DMS 273 (cell line): ENCODE measurements at regions not wholly inside any gene's neighbourhood (a gene's known extent, or its start where the extent isn't known, plus 50 kb on each side); places are given as distances from the start of the nearest gene placed in this dataset.

Experiments used
- DNase-seq: peaks from one replicate; lab custom pipeline; 2025; ENCODE audit not compliant: unreplicated experiment; lab: John Stamatoyannopoulos, UW

DNA sequence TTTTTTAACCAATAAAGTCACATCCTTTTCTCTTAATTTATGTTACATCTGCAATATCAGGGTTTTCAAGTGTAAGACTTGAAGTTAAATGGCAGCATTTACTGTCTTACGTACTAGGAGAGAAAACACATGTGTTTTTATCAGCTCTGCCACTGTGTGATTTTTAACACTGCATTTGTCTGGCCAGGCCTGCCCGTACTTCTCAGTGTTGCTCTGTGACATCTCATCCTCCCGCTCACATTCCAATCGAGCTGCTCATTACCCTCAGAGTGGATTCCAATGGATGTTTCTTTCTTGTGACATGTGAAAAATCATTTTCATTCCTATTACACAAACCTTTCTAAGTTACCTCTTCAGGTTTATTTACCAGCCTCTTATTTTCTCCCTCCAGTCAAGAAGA is 420.3 kb downstream of the FAT4 start:
- DNase-seq, result no peak

GRCh38 chr4:125736057-125736456 is 421.3 kb downstream of the FAT4 start:
- DNase-seq, result peak; percentile 10

- DNase-seq, result no peak
These were observed 425.0 kb downstream of the FAT4 start for GRCh38 chr4:125739760-125740159.

DNA sequence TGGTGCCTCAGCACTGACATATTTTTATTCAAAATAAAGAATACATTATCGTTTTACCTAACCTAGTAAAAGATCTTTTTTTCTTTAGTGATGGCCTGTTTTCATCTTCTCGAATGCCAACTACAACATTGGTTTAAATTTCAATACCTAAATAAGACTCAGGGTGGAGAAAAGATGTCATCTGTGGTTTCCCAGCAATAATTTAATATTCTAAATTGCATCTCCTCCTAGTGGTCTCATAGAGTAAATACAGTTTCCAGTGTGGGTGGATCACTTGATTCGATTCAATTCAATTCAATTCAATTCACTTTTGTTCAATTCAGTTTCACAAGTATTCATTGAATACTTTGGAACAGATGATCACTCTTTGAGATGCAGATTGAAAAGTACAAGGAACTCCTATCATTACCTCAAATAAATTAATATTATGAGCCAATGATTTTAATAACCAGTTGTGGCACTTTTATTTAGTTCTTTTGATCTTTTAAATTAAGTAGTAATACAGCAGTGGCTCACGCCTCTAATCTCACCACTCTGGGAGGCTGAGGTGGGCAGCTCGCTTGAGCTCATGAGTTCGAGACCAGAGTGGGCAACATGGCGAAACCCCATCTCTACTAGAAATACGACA is 427.2 kb downstream of the FAT4 start:
- peak; percentile 35 for DNase-seq

DNA sequence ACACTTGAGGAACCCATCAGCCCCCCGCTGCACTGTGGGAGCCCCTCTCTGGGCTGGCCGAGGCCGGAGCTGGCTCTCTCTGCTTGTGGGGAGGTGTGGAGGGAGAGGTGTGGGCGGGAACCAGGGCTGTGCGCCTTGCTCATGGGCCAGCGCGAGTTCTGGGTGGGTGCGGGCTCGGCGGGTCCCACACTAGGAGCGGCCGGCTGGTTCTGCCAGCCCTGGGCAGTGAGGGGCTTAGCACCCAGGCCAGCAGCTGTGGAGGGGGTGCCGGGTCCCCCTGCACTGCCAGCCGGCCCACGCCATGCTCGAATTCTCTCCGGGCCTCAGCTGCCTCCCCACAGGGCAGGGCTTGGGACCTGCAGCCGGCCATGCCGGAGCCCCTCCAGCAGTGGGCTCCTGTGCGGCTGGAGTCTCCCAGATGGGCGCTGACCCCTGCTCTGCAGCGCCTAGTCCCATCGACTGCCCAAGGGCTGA is 430.2 kb downstream of the FAT4 start:
- no peak for DNase-seq

- DNase-seq, result no peak
These were observed 434.6 kb downstream of the FAT4 start for GRCh38 chr4:125749354-125749753.

- DNase-seq, result no peak
These were observed 435.6 kb downstream of the FAT4 start for GRCh38 chr4:125750399-125750798.

- DNase-seq, result peak; percentile 4
These were observed 436.2 kb downstream of the FAT4 start for GRCh38 chr4:125750828-125751466.

- DNase-seq, result no peak
These were observed 443.7 kb downstream of the FAT4 start for GRCh38 chr4:125758438-125758837.

DNA sequence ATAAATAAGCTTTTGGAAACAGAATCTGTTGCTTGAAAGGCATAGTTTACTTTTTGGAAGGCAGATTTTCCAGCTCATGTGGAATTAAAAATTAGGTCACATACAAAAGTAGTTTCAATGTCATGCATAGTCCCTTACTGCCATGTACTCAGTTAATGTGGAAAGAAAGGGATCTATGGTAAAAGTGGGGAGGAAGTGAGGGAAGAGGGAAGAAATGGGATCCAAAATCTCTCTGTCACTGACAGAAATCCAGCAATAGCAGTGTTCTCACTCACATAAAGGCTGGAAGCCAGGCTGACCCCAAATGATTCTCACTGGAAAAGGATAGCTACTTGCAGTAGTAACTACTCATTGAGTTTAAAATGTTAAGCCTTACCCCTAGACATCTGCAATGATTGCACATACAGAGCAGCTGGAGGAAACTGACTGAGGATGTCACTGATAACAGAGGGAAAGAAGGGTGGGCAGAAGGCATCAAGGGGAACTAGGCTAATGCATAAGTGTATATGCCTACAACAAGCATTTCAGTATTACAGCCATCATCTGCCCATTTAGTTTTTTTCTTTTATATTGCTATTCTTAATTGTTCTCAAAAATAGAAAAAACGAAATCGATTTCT is 445.6 kb downstream of the FAT4 start:
- no peak for DNase-seq

GRCh38 chr4:125760956-125761355 is 446.2 kb downstream of the FAT4 start:
- no peak for DNase-seq

GRCh38 chr4:125762537-125762936 is 447.8 kb downstream of the FAT4 start:
- peak; percentile 1 for DNase-seq

GRCh38 chr4:125765941-125766340 is 451.2 kb downstream of the FAT4 start:
- DNase-seq, result no peak

GRCh38 chr4:125770814-125771398 is 456.2 kb downstream of the FAT4 start:
- DNase-seq, result no peak

DNA sequence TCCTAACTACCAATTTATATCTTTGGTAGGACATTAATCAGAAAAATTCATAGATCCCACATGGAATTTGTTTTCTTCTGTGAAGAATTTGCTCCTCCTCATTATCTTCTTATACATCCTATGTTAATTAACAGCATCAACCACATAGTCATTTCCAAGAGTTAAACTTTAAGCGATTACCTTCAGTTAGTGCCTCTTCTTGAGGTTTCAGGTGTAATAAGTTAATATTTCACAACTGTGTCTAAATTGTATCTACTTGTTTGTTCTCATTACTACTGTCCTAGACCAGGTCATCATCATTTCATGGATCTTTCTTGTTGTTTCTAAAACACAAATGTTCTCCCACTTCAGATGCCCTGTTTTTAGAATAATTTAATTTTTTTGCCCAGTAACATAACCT is 457.9 kb downstream of the FAT4 start:
- no peak for DNase-seq

GRCh38 chr4:125773502-125773901 is 458.7 kb downstream of the FAT4 start:
- no peak for DNase-seq

DNA sequence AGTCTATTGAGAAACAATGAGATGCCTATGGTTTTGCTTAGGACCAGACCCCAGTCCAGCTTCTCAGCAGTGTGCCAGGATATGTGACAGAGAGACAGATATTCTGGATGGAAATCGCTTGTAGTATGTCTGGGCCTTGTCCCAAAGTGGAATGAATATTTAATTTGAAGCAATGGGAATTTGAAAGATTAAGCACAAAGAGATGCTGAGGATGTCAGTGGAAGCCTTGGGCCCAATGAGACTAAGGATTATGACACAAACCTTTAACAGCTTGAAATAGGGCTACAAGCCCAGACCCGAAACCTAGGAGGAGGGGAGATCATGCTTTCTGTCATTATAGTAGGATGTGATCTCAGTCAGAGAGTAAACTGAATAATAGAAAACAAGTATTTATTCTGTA is 459.2 kb downstream of the FAT4 start:
- DNase-seq, result no peak

DNA sequence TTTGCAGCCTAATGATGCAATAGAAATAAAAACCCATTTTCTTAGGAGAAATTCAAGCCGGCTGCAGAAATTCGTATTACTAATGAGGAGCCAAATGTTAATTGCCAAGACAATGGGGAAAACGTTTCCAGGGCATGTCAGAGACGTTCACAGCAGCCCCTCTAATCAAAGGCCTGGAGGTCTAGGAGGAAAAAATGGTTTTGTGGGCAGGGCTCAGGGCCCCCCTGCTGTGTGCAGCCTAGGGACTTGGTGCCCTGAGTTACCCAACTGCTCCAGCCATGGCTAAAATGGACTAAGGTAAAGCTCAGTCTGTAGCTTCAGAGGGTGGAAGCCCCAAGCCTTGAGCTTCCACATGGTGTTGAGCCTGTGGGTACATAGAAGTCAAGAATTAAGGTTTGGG is 461.4 kb downstream of the FAT4 start:
- no peak for DNase-seq

- no peak for DNase-seq
These were observed 465.4 kb downstream of the FAT4 start for GRCh38 chr4:125780164-125780563.

DNA sequence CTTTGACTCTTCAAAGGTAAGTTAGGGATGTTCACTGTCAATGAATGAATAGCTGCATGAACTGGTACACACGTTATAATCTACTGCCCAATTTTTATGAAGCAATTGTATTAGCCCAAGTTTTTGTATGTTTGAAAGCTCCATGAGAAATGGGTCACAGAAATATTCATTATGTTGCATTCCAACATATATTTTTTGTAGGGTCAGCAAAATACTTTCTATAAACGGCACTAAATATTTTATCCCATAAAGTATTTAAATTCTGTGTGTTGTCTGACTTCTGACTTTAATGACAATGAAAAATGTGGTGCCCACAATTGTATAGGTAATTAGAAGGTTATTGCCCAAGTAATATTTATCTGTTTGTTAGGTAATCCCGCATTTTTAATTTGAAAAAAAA is 466.0 kb downstream of the FAT4 start:
- no peak for DNase-seq

DNA sequence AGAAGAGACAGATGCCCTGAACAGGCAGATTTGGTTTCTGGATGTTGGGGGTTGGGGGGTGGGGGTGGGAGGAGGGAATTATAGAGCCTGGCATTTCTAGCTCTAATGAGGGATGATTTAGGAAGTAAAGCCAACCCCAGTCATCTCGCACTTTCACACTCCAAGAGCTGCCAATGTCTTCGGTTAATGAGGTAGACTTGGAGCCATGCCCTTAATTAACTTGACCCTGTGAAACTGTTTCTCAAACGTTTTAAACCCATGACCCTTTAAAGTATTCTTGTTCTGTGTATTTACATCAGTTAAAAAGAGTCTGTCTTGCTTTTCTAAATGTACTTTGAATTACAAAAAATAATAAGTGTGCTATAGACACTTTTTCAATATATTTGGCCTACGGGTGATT is 466.9 kb downstream of the FAT4 start:
- DNase-seq, result no peak

DNA sequence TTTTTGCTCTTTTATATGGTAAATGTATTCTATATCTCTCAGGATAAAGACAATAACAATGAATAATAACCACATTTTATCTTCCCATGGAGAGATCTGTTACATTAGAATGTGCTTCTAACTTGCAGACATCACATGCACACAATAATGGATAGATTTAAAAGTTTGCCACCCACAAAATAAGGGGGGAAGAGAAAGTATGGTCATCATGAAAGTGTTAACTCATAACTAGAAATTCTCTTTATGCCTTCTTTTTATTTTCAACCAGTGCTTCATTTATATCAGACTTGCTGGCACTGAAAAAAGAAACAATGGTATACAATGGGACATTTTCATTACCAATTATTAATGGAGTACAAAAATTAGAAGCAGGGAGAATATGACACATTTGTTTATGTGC is 470.0 kb downstream of the FAT4 start:
- no peak for DNase-seq
